Mucosa of descending colon (tissue), 3 donors: ENCODE measurements at regions not wholly inside any gene's neighbourhood (a gene's known extent, or its start where the extent isn't known, plus 50 kb on each side); places are given as distances from the start of the nearest gene placed in this dataset.

Experiments
- ATAC-seq: fragments of 200-7000 bp; cut with Tn5 transposase; one replicate; pipeline ENCODE4 v1.9.1; 2020; ENCODE audit warnings: mild to moderate bottlenecking, moderate library complexity
- DNase-seq, 3 donors: peaks; one replicate each; pipeline ENCODE4 v3.0.0-alpha.2; 2020
- H3K36me3 ChIP-seq: fragments of 200-600 bp; one replicate; pipeline ENCODE4 v1.8.0; 2021; ENCODE audit warnings: low read depth, mild to moderate bottlenecking
- H3K4me1 ChIP-seq: fragments of 200-600 bp; one replicate; pipeline ENCODE4 v1.8.0; 2021; ENCODE audit warnings: low read depth, mild to moderate bottlenecking
- H3K4me3 ChIP-seq: fragments of 200-600 bp; one replicate; pipeline ENCODE4 v1.8.0; 2021; ENCODE audit warnings: mild to moderate bottlenecking
- H3K9me3 ChIP-seq: fragments of 200-600 bp; one replicate; pipeline ENCODE4 v1.8.0; 2021; ENCODE audit warnings: mild to moderate bottlenecking
- intact Hi-C, 2 donors: fragments of 100-400 bp; cut with DNase I in 1 of 2; cut with micrococcal nuclease in 1 of 2; formaldehyde crosslinking; loops; one replicate each; pipeline versions ENCODE4 v1.11.0 to v1.11.1; 2022; cut with DNase I, micrococcal nuclease
- TF ChIP-seq, protein P1 (sequence below): fragments of 200-600 bp; IDR thresholded peaks from one replicate; pipeline ENCODE4 v1.8.0; 2022; ENCODE audit warnings: antibody characterized with exemption, mild to moderate bottlenecking
- donor health status: DM: no; HTN: no; CAD: no; lungs with moderate emphysema.
- donor health status: DM: no; HTN: no; CAD: no.
- donor health status: DM: no; HTN: yes; CAD: no.

DNA sequence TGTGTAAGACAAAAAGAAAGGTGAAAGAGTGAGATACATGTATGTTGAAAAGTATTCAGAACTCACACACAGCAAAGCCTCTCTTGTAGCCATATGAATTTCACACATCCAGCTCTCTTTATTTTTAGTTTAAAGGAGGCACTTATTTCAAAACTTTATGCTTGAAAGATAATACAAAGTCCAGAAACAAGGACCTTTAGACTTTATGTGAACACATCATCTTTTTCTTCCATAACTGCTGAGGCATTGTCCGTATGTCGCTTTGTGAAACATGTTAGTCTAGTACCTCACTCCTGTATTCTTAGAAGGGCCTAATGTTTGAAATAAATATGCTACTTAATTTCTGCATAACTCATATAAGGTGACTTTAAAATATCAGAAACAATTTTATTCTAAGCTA is 763.4 kb downstream of the GBE1 start:
- DNase-seq (no peak), ATAC-seq (no peak)
- TF ChIP-seq, protein P1, sequence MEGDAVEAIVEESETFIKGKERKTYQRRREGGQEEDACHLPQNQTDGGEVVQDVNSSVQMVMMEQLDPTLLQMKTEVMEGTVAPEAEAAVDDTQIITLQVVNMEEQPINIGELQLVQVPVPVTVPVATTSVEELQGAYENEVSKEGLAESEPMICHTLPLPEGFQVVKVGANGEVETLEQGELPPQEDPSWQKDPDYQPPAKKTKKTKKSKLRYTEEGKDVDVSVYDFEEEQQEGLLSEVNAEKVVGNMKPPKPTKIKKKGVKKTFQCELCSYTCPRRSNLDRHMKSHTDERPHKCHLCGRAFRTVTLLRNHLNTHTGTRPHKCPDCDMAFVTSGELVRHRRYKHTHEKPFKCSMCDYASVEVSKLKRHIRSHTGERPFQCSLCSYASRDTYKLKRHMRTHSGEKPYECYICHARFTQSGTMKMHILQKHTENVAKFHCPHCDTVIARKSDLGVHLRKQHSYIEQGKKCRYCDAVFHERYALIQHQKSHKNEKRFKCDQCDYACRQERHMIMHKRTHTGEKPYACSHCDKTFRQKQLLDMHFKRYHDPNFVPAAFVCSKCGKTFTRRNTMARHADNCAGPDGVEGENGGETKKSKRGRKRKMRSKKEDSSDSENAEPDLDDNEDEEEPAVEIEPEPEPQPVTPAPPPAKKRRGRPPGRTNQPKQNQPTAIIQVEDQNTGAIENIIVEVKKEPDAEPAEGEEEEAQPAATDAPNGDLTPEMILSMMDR = no peak
- intact Hi-C loops = no loop called here
- Histone ChIP-seq H3K4me3 (no peak overlapping the region), H3K36me3 (no peaks in the 10 kb centered on the region), H3K4me1 (no peaks in the 10 kb centered on the region), H3K9me3 (no peaks in the 10 kb centered on the region)

DNA sequence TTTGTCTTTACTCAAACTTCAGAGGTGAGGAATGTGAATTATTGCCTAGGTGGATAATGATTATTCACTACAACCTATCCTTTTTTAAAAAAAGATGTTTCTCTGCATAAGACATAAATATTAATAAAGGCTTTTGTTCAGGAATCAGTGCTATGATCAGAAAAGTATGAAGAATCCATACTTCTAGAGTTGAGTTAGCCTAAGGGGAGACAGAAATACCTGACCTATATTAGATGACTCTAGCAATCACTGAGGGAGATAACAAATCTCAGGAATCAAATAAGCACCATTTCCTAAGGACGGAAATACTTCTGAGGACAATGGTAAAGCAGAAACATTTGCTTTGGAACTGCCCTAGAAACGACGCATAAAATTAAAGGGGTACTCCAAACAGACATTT is 763.8 kb downstream of the GBE1 start:
- TF ChIP-seq, protein P1 = no peak
- Histone ChIP-seq H3K4me1 (no peaks in the 10 kb centered on the region), H3K4me3 (no peak overlapping the region), H3K36me3 (no peaks in the 10 kb centered on the region), H3K9me3 (no peaks in the 10 kb centered on the region)
- DNase-seq (no peak), ATAC-seq (no peak)
- intact Hi-C loops = no loop called here

DNA sequence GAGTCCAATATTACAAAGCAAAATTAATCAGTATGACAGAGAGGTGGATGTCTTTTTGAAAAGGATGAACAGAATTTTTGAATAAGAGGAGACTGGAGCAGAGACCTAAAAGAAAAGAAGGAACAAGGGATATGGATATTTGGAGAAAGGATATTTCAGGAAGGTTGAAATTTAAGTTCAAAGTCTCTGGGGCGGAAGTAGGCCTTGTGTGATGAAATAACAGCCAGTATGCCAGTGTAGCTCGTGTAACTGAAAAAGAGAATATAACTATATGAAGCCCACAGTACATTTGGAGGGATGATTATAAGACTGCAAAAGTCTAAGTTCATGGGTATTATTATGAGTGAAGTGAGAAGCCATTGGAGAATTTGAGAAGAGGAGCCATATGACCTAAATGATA is 766.7 kb downstream of the GBE1 start:
- ATAC-seq (no peak), DNase-seq (no peak)
- no peaks in the 10 kb centered on the region for H3K4me1 ChIP-seq
- H3K9me3 ChIP-seq = no peaks in the 10 kb centered on the region
- intact Hi-C loops = no loop called here
- H3K4me3 ChIP-seq = no peak overlapping the region
- no peaks in the 10 kb centered on the region for H3K36me3 ChIP-seq
- TF ChIP-seq, protein P1 = no peak

DNA sequence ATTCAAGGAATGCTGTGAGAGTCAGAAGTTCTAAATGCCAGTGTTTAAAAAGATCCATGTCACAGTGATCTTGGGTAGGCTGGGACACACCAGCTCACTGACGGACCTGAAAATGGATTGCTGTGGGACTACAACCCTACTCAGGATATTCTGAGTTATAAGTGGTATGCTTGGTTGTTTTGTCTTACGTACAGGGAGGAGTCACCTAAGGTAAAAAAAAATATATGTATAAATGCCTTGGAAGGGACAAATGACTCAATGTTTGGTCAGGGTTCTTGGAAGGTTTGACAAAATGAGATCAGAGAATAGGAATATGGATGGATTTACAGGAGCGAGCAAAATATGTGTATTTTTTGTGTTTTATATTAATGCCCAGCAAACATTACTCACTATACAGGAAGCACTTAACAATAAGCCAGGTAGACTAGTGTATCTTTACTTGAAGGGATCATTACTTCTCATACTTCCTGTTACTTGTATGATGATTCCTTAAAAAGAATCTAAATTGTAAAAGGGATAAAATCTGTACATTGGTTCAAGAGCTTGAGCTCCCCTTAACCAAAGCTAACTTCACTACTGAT is 767.3 kb downstream of the GBE1 start:
- intact Hi-C loops = no loop called here

DNA sequence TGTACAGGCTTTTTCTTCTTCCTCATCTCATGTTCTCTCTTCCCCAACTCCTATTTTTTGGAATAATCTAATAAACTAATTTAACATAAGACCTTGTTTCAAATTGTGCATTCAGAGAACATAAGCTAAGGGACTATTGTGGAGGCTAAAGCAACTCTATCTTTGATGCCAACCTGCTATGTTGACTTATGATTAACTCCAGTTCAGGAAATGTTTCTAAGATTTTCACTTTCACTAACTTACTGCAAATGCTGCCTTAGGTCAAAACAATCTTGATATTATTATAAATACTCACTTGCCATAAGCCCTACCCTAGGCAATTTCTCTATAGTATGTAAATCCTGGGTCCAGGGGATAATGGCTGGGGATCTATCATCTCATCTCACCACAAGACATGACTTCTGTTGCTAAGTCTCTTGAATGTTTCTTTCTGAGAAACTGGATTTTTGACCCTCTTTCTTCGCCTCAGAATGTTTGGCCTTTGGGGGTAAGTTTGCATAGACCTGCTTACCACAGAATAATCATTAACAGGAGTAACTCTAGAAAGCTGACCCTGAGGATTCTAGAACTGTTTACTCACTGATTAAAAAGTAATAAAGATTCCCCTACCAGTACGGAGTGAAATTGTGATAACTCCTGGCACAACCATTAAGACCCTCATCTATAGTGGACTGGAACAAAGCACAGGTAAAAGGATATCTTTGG is 768.1 kb downstream of the GBE1 start:
- DNase-seq = no peak
- H3K4me3 ChIP-seq = no peak overlapping the region

More for the DNA sequence above, 767.3 kb downstream of the GBE1 start:
- Histone ChIP-seq H3K4me3 (no peak overlapping the region), H3K36me3 (no peaks in the 10 kb centered on the region), H3K4me1 (no peaks in the 10 kb centered on the region), H3K9me3 (no peaks in the 10 kb centered on the region)
- ATAC-seq (no peak), DNase-seq (no peak)
- TF ChIP-seq, protein P1 = no peak

More for the DNA sequence above, 768.1 kb downstream of the GBE1 start:
- no peak for ATAC-seq
- Histone ChIP-seq H3K4me1 (no peaks in the 10 kb centered on the region), H3K36me3 (no peaks in the 10 kb centered on the region), H3K9me3 (no peaks in the 10 kb centered on the region)
- TF ChIP-seq, protein P1 = no peak
- intact Hi-C loops = no loop called here
